GM18517 (cell line): ENCODE measurements at regions not wholly inside any gene's neighbourhood (a gene's known extent, or its start where the extent isn't known, plus 50 kb on each side); places are given as distances from the start of the nearest gene placed in this dataset.

Experiments
- ATAC-seq: cut with Tn5 transposase; IDR thresholded peaks from one replicate; pipeline ENCODE4 v1.9.1; 2021; ENCODE audit warnings: mild to moderate bottlenecking, moderate library complexity; ENCODE audit not compliant: unreplicated experiment

GRCh38 chr4:126935801-126936200, 697.0 kb upstream of the INTU start:
- no peak for ATAC-seq

- no peak for ATAC-seq
These were observed 695.4 kb upstream of the INTU start for GRCh38 chr4:126937342-126937741.

- no peak for ATAC-seq
These were observed 694.8 kb upstream of the INTU start for GRCh38 chr4:126937846-126938422.

- no peak for ATAC-seq
These were observed 693.4 kb upstream of the INTU start for GRCh38 chr4:126939401-126939800.

- ATAC-seq: no peak
These were observed 685.2 kb upstream of the INTU start for GRCh38 chr4:126947536-126947935.

GRCh38 chr4:126954537-126955291, 678.0 kb upstream of the INTU start:
- ATAC-seq: no peak

GRCh38 chr4:126955292-126956183, 677.2 kb upstream of the INTU start:
- no peak for ATAC-seq

- no peak for ATAC-seq
These were observed 676.4 kb upstream of the INTU start for GRCh38 chr4:126956184-126956897.

GRCh38 chr4:126957556-126957955, 675.2 kb upstream of the INTU start:
- no peak for ATAC-seq

GRCh38 chr4:126957987-126958386, 674.8 kb upstream of the INTU start:
- no peak for ATAC-seq

GRCh38 chr4:126958482-126958881, 674.3 kb upstream of the INTU start:
- ATAC-seq: no peak

GRCh38 chr4:126959056-126959745, 673.6 kb upstream of the INTU start:
- no peak for ATAC-seq

- ATAC-seq: no peak
These were observed 672.0 kb upstream of the INTU start for GRCh38 chr4:126960760-126961159.

- no peak for ATAC-seq
These were observed 671.1 kb upstream of the INTU start for GRCh38 chr4:126961661-126962060.

- ATAC-seq: no peak
These were observed 666.9 kb upstream of the INTU start for GRCh38 chr4:126965877-126966276.

GRCh38 chr4:126969360-126970235, 663.2 kb upstream of the INTU start:
- ATAC-seq: no peak

GRCh38 chr4:126973201-126973600, 659.6 kb upstream of the INTU start:
- ATAC-seq: no peak

GRCh38 chr4:126976850-126977632, 655.7 kb upstream of the INTU start:
- ATAC-seq: no peak

- no peak for ATAC-seq
These were observed 646.8 kb upstream of the INTU start for GRCh38 chr4:126986005-126986404.
